IMR-90 (cell line): ENCODE measurements at regions not wholly inside any gene's neighbourhood (a gene's known extent, or its start where the extent isn't known, plus 50 kb on each side); places are given as distances from the start of the nearest gene placed in this dataset.

Source experiments
- ATAC-seq: fragments of 200-7000 bp; cut with Tn5 transposase; 2 replicates; pipeline ENCODE4 v1.9.1; 2020; ENCODE audit warnings: low read depth, mild to moderate bottlenecking, moderate library complexity
- BruUV-seq: library from RNA; stranded (reverse); fragments of 400-500 nt; replicated peaks from 2 replicates; lab custom pipeline; 2021; lab: Mats Ljungman, UMichigan
- CTCF ChIA-PET: fragments of 300-600 bp; formaldehyde crosslinking; extraction: SDS; loops from one replicate; lab custom pipeline; 2021; ENCODE audit warnings: antibody characterized with exemption; lab: Yijun Ruan, JAX
- POLR2A ChIA-PET: fragments of 300-600 bp; sonication (Branson Sonifier 250); formaldehyde crosslinking; loops from one replicate; lab custom pipeline; 2022; ENCODE audit warnings: antibody characterized with exemption; ENCODE audit not compliant: unreplicated experiment; lab: Charles Lee
- DNase-seq: peaks from one replicate; pipeline ENCODE4 v3.0.0; 2013
- H2AFZ ChIP-seq: replicated peaks from 2 replicates; pipeline ENCODE3; 2013; ENCODE audit warnings: low read length, mild to moderate bottlenecking; ENCODE audit not compliant: poor library complexity
- H2AK5ac ChIP-seq: 2 replicates; pipeline ENCODE4 v1.6.1; 2013; ENCODE audit warnings: low read depth, low read length, inconsistent platforms
- H2AK9ac ChIP-seq: replicated peaks from 2 replicates; pipeline ENCODE3; 2013; ENCODE audit warnings: mild to moderate bottlenecking, low read depth, low read length, moderate library complexity; ENCODE audit not compliant: poor library complexity
- H2BK120ac ChIP-seq: 2 replicates; pipeline ENCODE4 v1.6.1; 2013; ENCODE audit warnings: low read depth, low read length, inconsistent platforms
- H2BK15ac ChIP-seq: 3 replicates; pipeline ENCODE4 v1.6.1; 2013; ENCODE audit warnings: low read depth, low read length, inconsistent platforms
- H2BK20ac ChIP-seq: 2 replicates; pipeline ENCODE4 v1.6.1; 2013; ENCODE audit warnings: low read depth, mild to moderate bottlenecking, inconsistent platforms, low read length, moderate library complexity
- H2BK5ac ChIP-seq: 2 replicates; pipeline ENCODE4 v1.6.1; 2013; ENCODE audit warnings: mild to moderate bottlenecking, low read depth, low read length, inconsistent platforms; ENCODE audit not compliant: poor library complexity, severe bottlenecking
- H3K14ac ChIP-seq: replicated peaks from 2 replicates; pipeline ENCODE4 v1.6.1; 2013; ENCODE audit warnings: low read depth, low read length, inconsistent platforms
- H3K18ac ChIP-seq: 2 replicates; pipeline ENCODE4 v1.6.1; 2013; ENCODE audit warnings: low read depth, low read length, control low read depth
- H3K23ac ChIP-seq: 2 replicates; pipeline ENCODE4 v1.6.1; 2013; ENCODE audit warnings: low read depth, low read length, inconsistent platforms
- H3K27ac ChIP-seq: 2 replicates; pipeline ENCODE4 v1.5.1; 2013; ENCODE audit warnings: mild to moderate bottlenecking, control low read depth, low read length; ENCODE audit not compliant: insufficient read depth
- H3K27me3 ChIP-seq: 2 replicates; pipeline ENCODE4 v1.6.1; 2013; ENCODE audit warnings: low read length; ENCODE audit not compliant: control insufficient read depth, insufficient read depth
- H3K36me3 ChIP-seq: 2 replicates; pipeline ENCODE4 v1.6.1; 2013; ENCODE audit warnings: low read length, mixed read lengths; ENCODE audit not compliant: control insufficient read depth, insufficient read depth
- H3K4ac ChIP-seq: 2 replicates; pipeline ENCODE4 v1.6.1; 2013; ENCODE audit warnings: low read depth, low read length, inconsistent platforms
- H3K4me1 ChIP-seq: 2 replicates; pipeline ENCODE4 v1.6.1; 2013; ENCODE audit warnings: low read length, mixed read lengths; ENCODE audit not compliant: control insufficient read depth, insufficient read depth
- H3K4me2 ChIP-seq: 2 replicates; pipeline ENCODE4 v1.6.1; 2013; ENCODE audit warnings: low read depth, mild to moderate bottlenecking, control low read depth, low read length, moderate library complexity
- H3K4me3 ChIP-seq: 2 replicates; pipeline ENCODE4 v1.5.1; 2013; ENCODE audit warnings: low read depth, mild to moderate bottlenecking, control low read depth, low read length, moderate library complexity; ENCODE audit not compliant: insufficient read depth
- H3K56ac ChIP-seq: 2 replicates; pipeline ENCODE4 v1.6.1; 2013; ENCODE audit warnings: low read length, inconsistent platforms; ENCODE audit not compliant: insufficient read depth; ENCODE audit errors: extremely low read depth
- H3K79me1 ChIP-seq, 2 experiments: 2 replicates each; pipeline ENCODE4 v1.6.1; 2013; ENCODE audit warnings: low read length in 2 of 2, inconsistent platforms in 1 of 2, low read depth in 1 of 2
- H3K9ac ChIP-seq: 2 replicates; pipeline ENCODE4 v1.6.1; 2013; ENCODE audit warnings: low read depth, low read length, control low read depth
- H3K9me1 ChIP-seq: 2 replicates; pipeline ENCODE4 v1.6.1; 2013; ENCODE audit warnings: low read length, inconsistent platforms; ENCODE audit not compliant: insufficient read depth
- H3K9me3 ChIP-seq: 2 replicates; pipeline ENCODE4 v1.6.1; 2013; ENCODE audit warnings: low read length; ENCODE audit not compliant: control insufficient read depth, insufficient read depth
- H4K20me1 ChIP-seq: 2 replicates; pipeline ENCODE4 v1.6.1; 2013; ENCODE audit warnings: low read length, inconsistent platforms; ENCODE audit not compliant: insufficient read depth
- H4K5ac ChIP-seq: 2 replicates; pipeline ENCODE4 v1.6.1; 2013; ENCODE audit warnings: mild to moderate bottlenecking, low read depth, low read length, control low read depth
- H4K8ac ChIP-seq, 2 experiments: 2 replicates each; pipeline ENCODE4 v1.6.1; 2013; ENCODE audit warnings: low read depth in 2 of 2, low read length in 2 of 2, control low read depth in 1 of 2, inconsistent platforms in 1 of 2
- H4K91ac ChIP-seq: 2 replicates; pipeline ENCODE4 v1.6.1; 2013; ENCODE audit warnings: low read depth, low read length, inconsistent platforms; ENCODE audit not compliant: insufficient read depth
- BHLHE40 ChIP-seq: fragments of 150-350 bp; IDR thresholded peaks from 2 replicates; pipeline ENCODE4 v1.6.1; 2016; ENCODE audit warnings: mild to moderate bottlenecking, low read depth, low read length
- CEBPB ChIP-seq: IDR thresholded peaks from 2 replicates; pipeline ENCODE4 v1.6.1; 2012; ENCODE audit warnings: low read depth, low read length, improper control_type of control experiment
- FOS ChIP-seq: fragments of 150-350 bp; IDR thresholded peaks from 2 replicates; pipeline ENCODE4 v1.6.1; 2016; ENCODE audit warnings: low read depth, low read length
- MAFK ChIP-seq: IDR thresholded peaks from 2 replicates; pipeline ENCODE4 v1.6.1; 2012; ENCODE audit warnings: low read depth, low read length, improper control_type of control experiment
- MXI1 ChIP-seq: IDR thresholded peaks from 2 replicates; pipeline ENCODE4 v1.6.1; 2012; ENCODE audit warnings: low read depth, mild to moderate bottlenecking, low read length, moderate library complexity, borderline replicate concordance
- NFE2L2 ChIP-seq: fragments of 150-350 bp; IDR thresholded peaks from 2 replicates; pipeline ENCODE4 v1.6.1; 2016; ENCODE audit warnings: low read depth, mild to moderate bottlenecking, low read length
- POLR2A ChIP-seq: IDR thresholded peaks from 2 replicates; pipeline ENCODE4 v1.6.1; 2012; ENCODE audit warnings: mild to moderate bottlenecking, low read depth, low read length
- RCOR1 ChIP-seq: IDR thresholded peaks from 2 replicates; pipeline ENCODE4 v1.6.1; 2012; ENCODE audit warnings: mild to moderate bottlenecking, low read length, improper control_type of control experiment; ENCODE audit not compliant: insufficient replicate concordance
- WGBS, 2 experiments: methylation state at CpG; one replicate each; pipeline versions ENCODE4 v1.1.5 to v1.1.7; 2013; ENCODE audit warnings: missing lambda C conversion rate in 2 of 2; ENCODE audit not compliant: insufficient read length in 1 of 2; ENCODE audit errors: extremely low coverage in 2 of 2; 5-methylcytosine and 5-hydroxymethylcytosine counted together
- dilution Hi-C: fragments of 300-500 bp; cut with HindIII; formaldehyde crosslinking; loops from one replicate; pipeline ENCODE4 v1.14.3; 2018; ENCODE audit warnings: low sequenced_read_pairs; ENCODE audit not compliant: unreplicated experiment
- in situ Hi-C: fragments of 300-500 bp; cut with MboI; formaldehyde crosslinking; loops from 3 replicates; pipeline ENCODE4 v1.14.3; 2019; ENCODE audit warnings: low sequenced_read_pairs, inconsistent platforms, mixed read lengths
- intact Hi-C: fragments of 100-400 bp; cut with micrococcal nuclease; formaldehyde crosslinking; loops from 2 replicates; pipeline ENCODE4 v1.10.0; 2022

DNA sequence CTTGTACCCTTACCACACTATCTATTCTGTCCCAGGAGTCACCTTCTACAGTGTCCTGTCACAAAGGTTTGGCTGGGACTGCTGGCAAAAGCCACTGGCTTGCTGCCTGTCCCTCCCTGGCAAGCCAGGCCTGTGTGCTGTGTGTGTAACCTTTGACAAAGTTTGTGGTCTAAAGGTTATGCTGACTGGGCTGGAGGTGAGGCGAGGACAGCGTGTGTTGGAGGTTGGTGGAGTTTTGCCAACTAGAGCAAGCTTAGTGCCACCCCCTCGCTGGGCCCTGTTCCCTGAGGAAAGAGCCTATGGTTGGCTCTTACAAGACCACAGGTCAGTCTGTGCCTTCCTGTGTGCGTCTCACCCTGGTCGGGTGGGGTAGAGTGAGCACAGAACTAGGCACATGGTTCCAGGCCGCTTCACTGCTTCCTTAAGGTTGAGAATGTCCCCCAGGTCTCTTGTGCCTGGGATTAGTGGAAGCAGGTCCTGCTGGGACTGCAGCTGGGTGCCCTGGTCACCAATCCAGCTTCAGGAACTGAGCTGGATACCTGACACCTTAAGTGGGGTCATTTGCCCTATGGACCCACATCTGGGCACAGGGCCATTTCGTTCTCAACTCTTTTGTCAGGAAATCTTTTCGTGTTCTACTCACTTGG, 152.2 kb downstream of the GADD45G start:
- no TSS peak for BruUV-seq

More for the DNA sequence above, 152.2 kb downstream of the GADD45G start:
- Histone ChIP-seq H3K9me3 (no peaks in the 10 kb centered on the region), H3K18ac (no peak overlapping the region), H3K4me1 (no peaks in the 10 kb centered on the region), H2AFZ (no peak overlapping the region), H3K23ac (no peak overlapping the region), H4K91ac (no peak overlapping the region), H4K20me1 (no peaks in the 10 kb centered on the region), H3K4ac (no peak overlapping the region), H3K79me1 (no peaks in the 10 kb centered on the region), H2BK20ac (no peak overlapping the region), H4K5ac (no peak overlapping the region), H3K9me1 (no peaks in the 10 kb centered on the region), H3K4me3 (no peak overlapping the region), H4K8ac (no peak overlapping the region), H2BK120ac (no peak overlapping the region), H3K14ac (no peak overlapping the region), H2AK5ac (no peak overlapping the region), H2BK5ac (no peak overlapping the region), H2AK9ac (no peak overlapping the region), H2BK15ac (no peak overlapping the region), H3K27ac (no peak overlapping the region), H3K36me3 (no peaks in the 10 kb centered on the region), H3K4me2 (no peak overlapping the region), H3K27me3 (no peaks in the 10 kb centered on the region; the same call in 1 of the 2 replicates), H3K9ac (no peak overlapping the region), H3K56ac (no peak overlapping the region)
- WGBS, 2 experiments = 70% methylated on average over 2 of the region's 8 CpGs; no CpG with 5 or more reads in 1 of the 2 experiments
- DNase-seq = no peak
- dilution Hi-C loops = no loop called here
- POLR2A ChIA-PET = no interaction called here
- intact Hi-C loops = no loop called here
- no peak for ATAC-seq
- CTCF ChIA-PET = interaction anchor here (0.6 kb wide), 1 partner anchor 169 kb away, joined by 3 read pairs; no protein-coding TSS in a partner anchor
- in situ Hi-C loops = no loop called here
- TF ChIP-seq CEBPB (no peak), FOS (no peak), POLR2A (no peak), MAFK (no peak), MXI1 (no peak), RCOR1 (no peak), BHLHE40 (no peak), NFE2L2 (no peak)
